Pulmonary artery endothelial cell (primary cell): ENCODE measurements at regions not wholly inside any gene's neighbourhood (a gene's known extent, or its start where the extent isn't known, plus 50 kb on each side); places are given as distances from the start of the nearest gene placed in this dataset.
"Not testable (repeated sequence)": the region's sequence is repeated elsewhere in the genome, so short reads cannot be mapped to it uniquely, and the experiment has no call there.

Experiments used
- DNase-seq: peaks from one replicate; pipeline ENCODE4 v3.0.0-alpha.2; 2011; ENCODE audit warnings: low read depth, low spot score

- DNase-seq: not testable (repeated sequence)
These were observed 305.1 kb downstream of the RPIA start for GRCh38 chr2:88996588-88996987.

DNA sequence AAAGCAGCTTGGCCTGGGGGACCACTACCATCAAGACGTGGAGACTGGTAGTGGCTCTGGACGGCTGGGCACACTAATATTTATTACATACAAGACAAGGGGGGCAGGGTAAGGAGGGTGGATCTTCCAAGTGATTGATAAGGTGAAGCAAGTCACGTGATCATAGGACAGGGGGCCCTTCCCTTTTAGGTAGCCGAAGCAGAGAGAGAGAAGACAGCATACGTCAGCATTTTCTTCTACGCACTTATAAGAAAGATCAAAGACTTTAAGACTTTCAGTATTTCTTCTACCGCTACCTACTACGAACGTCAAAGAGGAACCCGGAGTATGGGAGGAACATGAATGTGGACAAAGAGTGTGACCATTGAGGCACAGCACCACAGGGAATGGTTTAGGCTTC is 307.9 kb downstream of the RPIA start:
- no peak for DNase-seq

DNA sequence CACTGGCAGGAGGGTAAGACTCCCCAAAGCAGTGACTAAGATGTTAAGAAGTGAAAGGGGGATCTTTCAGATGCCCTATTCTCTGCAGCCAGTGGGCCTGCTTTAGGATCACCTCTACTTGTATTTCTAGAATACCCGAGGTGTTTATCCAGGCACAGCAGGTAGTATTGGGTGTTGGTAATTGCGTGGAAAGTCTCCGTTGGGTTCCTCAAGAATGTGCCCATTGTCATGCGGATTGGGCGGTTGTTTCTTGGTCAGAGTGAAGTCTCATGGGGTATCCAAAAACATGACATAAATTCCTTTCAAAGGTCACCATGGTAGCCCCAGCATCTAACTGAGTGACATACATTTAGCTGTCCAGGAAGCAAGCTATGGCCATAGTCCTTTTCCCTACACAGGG is 308.8 kb downstream of the RPIA start:
- no peak for DNase-seq

- DNase-seq: not testable (repeated sequence)
These were observed 312.8 kb downstream of the RPIA start for GRCh38 chr2:89004238-89004637.

DNA sequence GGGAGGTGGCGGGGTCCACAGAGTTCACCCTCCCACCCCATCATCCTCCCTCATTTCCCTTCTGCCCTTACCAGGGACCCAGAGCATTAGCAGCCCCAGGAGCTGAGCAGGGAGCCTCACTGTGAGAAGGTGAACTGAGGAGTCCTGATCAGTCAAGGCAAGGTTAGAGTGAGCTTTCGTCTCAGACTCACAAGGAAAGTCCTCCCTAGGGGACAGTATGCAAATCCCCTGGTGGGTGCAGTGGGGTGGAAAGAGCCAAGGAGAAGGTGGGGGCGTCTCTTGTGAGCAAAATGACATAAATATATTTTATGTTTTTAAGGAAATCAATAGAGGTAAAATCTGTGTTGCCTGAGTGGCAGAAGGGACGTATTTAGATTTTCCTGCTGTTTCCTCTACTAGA is 329.1 kb downstream of the RPIA start:
- not testable (repeated sequence) for DNase-seq

DNA sequence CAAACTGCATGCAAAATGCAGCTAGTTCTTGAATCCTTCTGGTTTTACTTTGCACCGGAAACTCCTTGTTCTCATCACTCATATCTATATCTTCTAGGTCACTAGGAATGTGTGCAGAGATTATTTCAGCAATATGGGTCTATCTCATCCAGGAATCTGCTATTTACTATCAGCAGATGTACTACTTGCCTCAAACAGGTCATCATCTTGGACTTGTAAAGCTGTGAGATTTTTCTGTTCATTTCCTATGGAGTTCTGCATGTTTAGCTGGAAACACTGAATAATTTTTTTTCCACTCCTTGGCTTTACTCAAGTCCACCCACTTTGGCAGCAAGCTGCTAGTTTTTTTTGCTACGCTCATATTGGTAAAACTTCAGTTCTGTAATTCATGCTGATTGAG is 334.8 kb downstream of the RPIA start:
- DNase-seq: not testable (repeated sequence)

- not testable (repeated sequence) for DNase-seq
These were observed 335.6 kb downstream of the RPIA start for GRCh38 chr2:89027115-89027514.

- not testable (repeated sequence) for DNase-seq
These were observed 336.1 kb downstream of the RPIA start for GRCh38 chr2:89027536-89027935.

DNA sequence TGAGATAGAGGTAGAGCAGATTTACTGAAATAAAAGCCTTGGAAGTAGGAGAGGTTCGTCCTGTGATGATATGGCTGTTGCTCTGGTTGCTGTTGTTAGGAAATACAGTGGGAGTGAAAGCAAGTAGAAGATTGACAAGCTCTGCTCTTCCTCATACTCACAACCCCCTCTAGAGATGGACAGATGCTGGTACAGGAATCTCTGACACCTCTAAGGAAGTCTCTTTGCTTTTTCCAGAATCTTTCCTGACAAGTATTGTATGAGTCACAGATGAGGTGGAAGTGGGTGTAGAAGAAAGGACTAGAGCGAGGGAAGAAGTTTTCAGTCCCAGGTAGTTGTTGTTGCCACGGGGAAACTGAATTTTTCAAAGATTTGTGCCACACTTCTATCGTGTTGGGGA is 337.8 kb downstream of the RPIA start:
- DNase-seq: not testable (repeated sequence)

- DNase-seq: not testable (repeated sequence)
These were observed 356.9 kb downstream of the RPIA start for GRCh38 chr2:89048138-89049066.

- not testable (repeated sequence) for DNase-seq
These were observed 367.1 kb downstream of the RPIA start for GRCh38 chr2:89058616-89059015.

DNA sequence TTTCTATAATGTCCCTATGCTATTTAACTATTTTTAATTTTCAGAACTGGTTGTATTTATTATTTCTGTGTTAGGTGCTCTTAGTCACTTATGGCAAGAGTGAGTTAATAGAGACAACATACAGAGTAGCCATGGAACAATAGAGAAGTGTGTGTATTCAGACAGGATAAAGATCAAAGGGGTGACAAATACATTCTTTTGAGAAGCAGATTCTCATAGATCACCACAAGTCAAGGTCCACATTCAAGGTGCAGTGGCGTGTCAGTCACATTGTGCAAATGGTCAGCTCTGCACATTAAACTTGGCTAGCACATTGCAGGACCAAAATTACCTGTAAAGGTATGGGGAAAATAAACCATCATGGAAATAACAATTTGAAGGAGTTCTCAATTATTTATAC is 369.7 kb downstream of the RPIA start:
- DNase-seq: not testable (repeated sequence)

GRCh38 chr2:89076771-89077170 is 385.3 kb downstream of the RPIA start:
- DNase-seq: not testable (repeated sequence)

GRCh38 chr2:89092911-89093310 is 401.4 kb downstream of the RPIA start:
- DNase-seq: not testable (repeated sequence)

DNA sequence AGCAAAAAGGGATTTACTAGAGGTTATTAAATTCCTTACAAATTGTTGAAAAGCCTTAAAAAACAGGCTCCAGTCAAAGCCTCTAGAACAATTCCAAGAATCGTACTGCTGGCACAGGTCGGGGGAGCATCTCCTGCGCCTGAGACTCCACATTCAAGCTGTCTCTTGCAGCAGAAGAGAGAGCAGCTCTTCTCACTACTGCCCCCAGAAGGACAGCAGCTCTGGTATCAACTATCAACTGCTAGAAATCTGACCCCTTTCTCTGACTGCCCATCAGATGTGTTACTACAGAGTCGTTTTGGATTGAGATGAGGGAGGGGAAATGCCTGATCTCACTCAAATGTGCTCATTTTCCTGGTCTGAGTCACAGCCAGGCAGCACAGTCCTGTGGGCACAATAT is 403.6 kb downstream of the RPIA start:
- not testable (repeated sequence) for DNase-seq

DNA sequence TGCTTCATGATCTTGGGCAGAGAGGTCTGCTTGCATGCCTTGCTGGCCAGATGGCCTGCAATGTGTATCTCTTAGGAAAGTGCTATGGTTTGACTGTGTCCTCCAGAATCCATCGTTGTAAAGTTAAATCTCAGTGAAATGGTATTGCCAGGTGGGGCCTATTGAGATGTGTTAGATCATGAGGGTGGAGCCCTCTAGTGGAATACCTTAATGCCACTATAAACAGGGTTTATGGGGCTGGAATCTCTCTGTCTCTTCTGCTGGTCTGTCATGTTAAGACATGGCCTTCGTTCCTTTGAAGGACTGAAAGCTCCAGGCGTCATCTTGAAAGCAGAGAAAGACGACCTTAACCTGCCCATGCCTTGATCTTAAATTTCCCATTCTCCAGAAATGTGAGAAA is 411.1 kb downstream of the RPIA start:
- DNase-seq: not testable (repeated sequence)

- DNase-seq: not testable (repeated sequence)
These were observed 415.0 kb downstream of the RPIA start for GRCh38 chr2:89106369-89107019.

GRCh38 chr2:89112434-89112833 is 421.0 kb downstream of the RPIA start:
- DNase-seq: not testable (repeated sequence)

GRCh38 chr2:89113286-89113685 is 421.8 kb downstream of the RPIA start:
- not testable (repeated sequence) for DNase-seq

GRCh38 chr2:89129440-89129839 is 438.0 kb downstream of the RPIA start:
- DNase-seq: not testable (repeated sequence)

DNA sequence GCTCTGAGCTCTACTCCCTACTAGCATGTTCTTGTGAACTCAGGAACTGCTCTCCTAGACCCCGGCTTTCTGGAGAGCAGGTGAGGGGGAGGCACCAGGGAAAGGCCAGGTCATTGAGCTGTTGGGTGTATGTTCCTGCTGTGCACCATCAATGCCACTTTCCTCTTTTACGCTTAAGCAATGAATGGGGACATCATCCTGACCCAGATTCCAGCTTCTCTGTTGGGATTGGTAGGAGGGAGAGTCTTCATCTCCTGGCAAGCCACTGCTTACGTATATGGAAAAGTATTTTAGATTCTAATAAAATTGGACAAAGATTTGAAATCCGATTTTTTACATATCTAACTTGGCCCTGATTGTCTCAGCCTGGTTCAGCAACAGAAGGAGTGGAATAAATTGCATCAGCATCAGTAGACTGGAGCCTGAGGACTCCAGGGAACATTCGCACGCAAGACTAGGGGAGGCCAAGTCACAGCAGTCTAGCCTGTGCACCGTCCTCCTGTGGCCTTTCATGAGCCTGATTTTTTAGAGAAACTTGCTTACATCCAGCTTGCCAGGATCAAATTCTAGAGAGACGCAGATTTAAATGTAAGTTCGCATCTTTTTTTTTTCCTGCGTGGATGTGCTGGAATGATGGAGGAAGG is 439.3 kb downstream of the RPIA start:
- DNase-seq: not testable (repeated sequence)

DNA sequence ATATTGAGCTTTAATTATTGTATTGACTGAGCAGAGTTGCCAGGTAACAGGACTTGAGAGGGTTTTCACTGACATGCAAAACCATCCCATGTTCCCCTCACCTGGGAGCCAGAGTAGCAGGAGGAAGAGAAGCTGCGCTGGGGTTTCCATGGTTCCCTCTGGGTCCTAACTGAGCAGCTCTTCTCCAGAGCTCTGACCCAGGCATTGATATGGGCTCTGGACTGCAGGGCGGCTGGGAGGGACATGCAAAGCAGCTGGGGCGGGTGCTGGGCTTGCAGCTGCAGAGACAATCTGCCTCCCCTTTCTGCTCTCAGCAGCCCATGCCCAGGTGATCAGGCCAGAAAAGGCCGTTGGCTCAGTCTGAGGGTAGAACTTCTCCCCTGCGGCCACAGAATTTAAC is 451.5 kb downstream of the RPIA start:
- not testable (repeated sequence) for DNase-seq
